PFSK-1 (cell line): ENCODE measurements at regions not wholly inside any gene's neighbourhood (a gene's known extent, or its start where the extent isn't known, plus 50 kb on each side); places are given as distances from the start of the nearest gene placed in this dataset.

Experiments
- FOXP2 ChIP-seq: optimal IDR thresholded peaks from 2 replicates; pipeline ENCODE3; 2011; ENCODE audit warnings: borderline replicate concordance, control low read depth, inconsistent platforms; ENCODE audit not compliant: insufficient read depth; ENCODE audit errors: extremely low read length, extremely low read depth
- POLR2AphosphoS5 ChIP-seq: IDR thresholded peaks from 2 replicates; pipeline ENCODE4 v1.6.1; 2012; ENCODE audit warnings: low read depth, mild to moderate bottlenecking, control low read depth, low read length, moderate library complexity
- SIN3A ChIP-seq: IDR thresholded peaks from 2 replicates; pipeline ENCODE4 v1.6.1; 2012; ENCODE audit warnings: mild to moderate bottlenecking, low read length, moderate library complexity, borderline replicate concordance; ENCODE audit not compliant: insufficient read depth
- TAF1 ChIP-seq: IDR thresholded peaks from 2 replicates; pipeline ENCODE4 v1.6.1; 2012; ENCODE audit warnings: low read length, control low read depth, borderline replicate concordance; ENCODE audit not compliant: insufficient read depth
- TF ChIP-seq, protein P1 (sequence below), 2 experiments: IDR thresholded peaks; 2 replicates each; pipeline versions ENCODE4 v1.6.1 to v1.8.0; 2011 to 2012; ENCODE audit warnings: low read depth in 2 of 2, low read length in 2 of 2, control low read depth in 1 of 2, inconsistent platforms in 1 of 2, mild to moderate bottlenecking in 1 of 2, moderate library complexity in 1 of 2; ENCODE audit not compliant: insufficient read depth in 1 of 2

DNA sequence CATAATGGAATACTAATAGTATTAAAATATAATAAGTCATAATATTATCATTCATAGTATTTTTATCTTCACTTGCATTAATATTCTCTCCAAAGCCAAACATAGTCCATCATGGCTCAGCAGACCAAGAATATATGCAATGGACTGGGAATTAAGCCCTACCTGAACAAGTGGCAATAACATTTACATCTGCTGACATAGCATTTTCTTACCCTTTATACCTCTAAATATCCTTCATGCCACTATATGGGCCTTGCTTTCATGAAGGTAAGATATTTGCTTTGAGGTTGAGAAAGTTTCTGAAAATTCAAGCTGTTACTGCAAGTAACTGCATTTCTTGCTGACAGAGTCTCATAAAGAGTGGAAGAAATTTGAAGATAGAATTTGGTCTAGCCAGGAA, 847.4 kb upstream of the GCFC2 start:
- TF ChIP-seq POLR2AphosphoS5 (no peak), TAF1 (no peak), SIN3A (no peak), FOXP2 (no peak)
- TF ChIP-seq, protein P1, sequence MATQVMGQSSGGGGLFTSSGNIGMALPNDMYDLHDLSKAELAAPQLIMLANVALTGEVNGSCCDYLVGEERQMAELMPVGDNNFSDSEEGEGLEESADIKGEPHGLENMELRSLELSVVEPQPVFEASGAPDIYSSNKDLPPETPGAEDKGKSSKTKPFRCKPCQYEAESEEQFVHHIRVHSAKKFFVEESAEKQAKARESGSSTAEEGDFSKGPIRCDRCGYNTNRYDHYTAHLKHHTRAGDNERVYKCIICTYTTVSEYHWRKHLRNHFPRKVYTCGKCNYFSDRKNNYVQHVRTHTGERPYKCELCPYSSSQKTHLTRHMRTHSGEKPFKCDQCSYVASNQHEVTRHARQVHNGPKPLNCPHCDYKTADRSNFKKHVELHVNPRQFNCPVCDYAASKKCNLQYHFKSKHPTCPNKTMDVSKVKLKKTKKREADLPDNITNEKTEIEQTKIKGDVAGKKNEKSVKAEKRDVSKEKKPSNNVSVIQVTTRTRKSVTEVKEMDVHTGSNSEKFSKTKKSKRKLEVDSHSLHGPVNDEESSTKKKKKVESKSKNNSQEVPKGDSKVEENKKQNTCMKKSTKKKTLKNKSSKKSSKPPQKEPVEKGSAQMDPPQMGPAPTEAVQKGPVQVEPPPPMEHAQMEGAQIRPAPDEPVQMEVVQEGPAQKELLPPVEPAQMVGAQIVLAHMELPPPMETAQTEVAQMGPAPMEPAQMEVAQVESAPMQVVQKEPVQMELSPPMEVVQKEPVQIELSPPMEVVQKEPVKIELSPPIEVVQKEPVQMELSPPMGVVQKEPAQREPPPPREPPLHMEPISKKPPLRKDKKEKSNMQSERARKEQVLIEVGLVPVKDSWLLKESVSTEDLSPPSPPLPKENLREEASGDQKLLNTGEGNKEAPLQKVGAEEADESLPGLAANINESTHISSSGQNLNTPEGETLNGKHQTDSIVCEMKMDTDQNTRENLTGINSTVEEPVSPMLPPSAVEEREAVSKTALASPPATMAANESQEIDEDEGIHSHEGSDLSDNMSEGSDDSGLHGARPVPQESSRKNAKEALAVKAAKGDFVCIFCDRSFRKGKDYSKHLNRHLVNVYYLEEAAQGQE (IDR thresholded peaks at IDR 0.05; ENCODE audit: insufficient read depth in 1 of 2, low read depth in 2 of 2, low read length in 2 of 2), result no peak
